ENCODE measurements at regions not wholly inside any gene's neighbourhood (a gene's known extent, or its start where the extent isn't known, plus 50 kb on each side); places are given as distances from the start of the nearest gene placed in this dataset.
A peak's percentile ranks its signal among the peaks of the same experiment; 100 is the strongest.
"Not testable (repeated sequence)": the region's sequence is repeated elsewhere in the genome, so short reads cannot be mapped to it uniquely, and the experiment has no call there.

DNA sequence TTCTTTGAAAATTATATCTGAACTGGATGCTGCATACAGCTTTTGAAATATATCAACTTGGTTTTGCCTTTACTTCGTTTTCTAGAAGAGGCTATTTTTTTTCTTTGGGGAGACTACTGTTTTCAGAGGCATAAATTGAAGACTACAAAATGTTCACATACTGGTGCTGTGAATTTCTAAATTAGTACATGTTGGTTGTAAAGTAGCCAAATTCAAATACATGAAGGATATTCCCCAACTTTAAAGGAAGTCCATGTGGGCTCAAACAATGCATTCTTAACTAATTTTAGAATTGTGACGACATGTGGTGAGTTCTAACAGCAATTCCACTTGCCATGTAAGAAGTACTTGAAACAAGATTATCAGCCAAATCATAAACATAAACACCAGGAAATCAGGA is 295.7 kb downstream of the TUSC7 start:
- DNase-seq, result no peak

DNA sequence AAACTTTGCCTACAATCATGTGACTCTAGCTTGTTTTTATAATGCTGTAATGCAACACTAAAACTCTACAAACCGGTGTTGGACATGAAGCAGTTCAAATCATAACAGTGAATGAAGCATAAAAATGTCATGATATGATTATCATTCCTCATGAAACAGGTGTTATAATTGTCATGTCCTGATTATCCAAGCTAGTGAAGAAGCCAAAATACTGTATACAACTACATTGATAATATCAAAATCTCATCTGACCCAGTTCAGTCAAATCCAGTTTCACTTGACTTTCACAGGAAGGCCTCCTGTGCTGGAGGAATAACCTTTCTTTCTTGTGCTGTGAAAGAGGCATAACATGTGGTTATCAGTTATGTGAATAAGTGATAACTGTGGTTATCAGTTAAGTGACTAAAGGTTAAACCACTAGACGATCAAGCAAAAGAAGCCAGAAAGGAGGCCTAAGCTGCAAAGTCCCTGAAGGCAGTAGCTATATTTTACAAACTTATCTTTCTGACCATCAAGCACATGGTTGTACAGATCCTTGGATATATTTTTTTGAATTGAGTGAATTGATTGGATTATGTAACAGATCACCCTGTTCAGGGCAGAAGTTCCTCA is 296.4 kb downstream of the TUSC7 start:
- DNase-seq, result no peak

DNA sequence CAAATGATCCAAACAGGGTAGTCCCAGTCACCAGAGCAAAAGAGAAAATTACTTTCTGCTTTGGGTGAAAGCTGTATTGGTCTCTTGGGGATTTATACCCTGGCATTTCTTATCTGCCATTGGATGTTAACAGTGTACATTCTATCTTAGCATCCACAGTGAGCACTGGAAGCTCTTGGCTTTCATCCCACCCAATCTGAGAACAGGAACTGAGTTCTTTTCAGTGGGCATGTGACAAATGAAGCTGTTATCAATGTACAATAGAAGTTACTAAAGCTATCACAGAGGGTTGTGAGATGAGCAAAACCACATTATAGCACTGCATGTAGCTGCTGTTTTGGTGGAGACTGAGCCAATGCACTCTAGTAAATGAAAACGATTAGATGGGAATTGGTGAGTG is 300.7 kb downstream of the TUSC7 start:
- DNase-seq, result no peak

DNA sequence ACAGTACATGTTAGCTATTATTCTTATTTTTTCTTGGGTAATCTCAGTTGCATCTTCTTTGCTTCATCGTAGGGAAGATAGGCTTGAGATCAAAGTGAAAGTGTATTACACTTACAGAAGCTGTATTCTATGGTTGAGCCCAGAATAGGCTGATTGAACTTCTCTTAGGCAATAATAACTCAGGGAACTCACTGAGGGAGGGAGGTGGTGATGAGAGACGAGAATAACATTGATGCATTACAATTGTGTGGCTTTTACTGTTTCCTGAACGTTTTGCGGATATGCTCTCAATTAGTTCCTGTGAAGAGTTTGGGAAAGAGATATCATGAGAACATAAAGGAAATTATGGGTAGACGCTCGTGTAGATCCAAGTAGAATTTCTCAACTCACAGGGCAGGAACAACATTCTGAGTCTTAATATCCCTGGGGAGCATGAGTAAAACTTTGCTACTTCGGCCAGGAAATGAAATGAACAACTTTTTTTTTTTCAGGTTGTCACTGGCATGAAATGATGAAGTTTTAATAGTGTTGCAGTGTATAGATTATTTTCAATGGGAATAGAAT is 302.2 kb downstream of the TUSC7 start:
- DNase-seq, result peak; percentile 71

DNA sequence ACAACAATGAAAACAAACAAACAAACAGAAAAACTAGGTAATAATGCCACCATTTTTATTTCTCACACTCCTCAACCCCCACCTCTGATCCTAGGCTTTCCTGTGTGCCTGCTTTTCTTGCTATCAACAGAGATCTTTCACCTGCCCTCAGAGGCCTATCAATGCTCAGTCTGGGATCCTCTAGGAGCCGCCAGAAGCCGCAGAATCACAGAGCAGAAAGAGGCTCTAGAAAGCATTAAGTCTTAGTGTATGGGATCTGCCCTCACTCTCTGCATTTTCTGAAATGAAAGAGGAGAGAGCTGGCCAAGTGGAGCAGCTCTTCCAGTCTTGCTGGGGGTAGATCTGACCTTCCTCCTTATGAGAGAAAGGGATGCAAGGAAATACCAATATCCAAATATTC is 306.8 kb downstream of the TUSC7 start:
- peak; percentile 13 for DNase-seq

DNA sequence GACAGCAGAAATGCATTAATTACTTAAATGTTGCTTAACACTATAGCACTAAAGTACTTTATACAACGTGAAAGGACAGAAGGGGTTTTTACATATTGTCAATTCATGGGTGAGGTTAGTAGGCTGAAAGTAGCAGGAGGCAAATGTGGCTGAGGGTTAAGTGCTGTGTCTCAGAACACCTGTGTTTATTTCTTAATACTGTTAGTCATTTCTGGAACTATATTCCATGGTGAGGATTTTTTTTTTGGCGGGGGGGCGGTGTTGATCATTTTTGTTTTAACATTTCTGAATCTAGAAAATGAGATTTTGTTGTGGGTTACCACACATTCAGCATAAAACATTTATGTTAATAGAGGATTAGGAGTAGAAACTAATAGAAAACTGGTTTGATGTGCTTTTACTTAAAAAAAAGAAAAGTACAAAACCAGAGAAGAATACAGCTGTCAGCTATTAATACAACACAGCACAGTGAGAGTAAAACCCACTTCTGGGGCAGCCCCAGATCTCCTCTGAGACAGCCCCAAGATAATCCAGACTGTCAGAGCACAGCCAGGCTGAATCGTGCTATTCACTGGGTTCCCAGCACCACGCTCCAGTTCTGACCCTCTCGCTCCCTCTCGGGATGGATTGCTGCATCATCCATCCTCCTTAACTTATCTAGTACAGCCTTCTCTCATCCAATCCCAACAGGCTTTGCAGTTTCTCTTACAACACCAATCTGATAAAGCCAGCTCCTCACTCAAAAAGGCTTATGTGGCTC is 307.7 kb downstream of the TUSC7 start:
- no peak for DNase-seq

DNA sequence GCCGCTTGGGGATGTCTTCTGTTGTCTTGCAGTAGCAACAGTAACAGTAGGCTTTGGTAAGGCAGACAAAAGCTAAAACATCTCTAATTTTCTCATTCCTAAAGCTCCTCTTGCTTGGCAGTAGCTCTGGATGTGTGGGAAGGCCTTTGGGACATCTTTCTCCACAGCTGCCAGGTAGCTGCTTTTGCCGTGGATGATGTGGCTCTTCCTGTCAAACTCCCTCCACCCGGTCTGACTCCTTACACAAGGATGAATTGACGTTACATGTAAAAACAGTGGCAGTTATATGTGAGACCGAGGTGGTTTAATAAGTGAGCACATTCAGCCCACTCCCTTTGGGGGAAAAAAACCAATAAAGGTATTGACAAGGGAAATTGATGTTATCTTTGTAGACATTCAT is 309.1 kb downstream of the TUSC7 start:
- DNase-seq, result no peak

DNA sequence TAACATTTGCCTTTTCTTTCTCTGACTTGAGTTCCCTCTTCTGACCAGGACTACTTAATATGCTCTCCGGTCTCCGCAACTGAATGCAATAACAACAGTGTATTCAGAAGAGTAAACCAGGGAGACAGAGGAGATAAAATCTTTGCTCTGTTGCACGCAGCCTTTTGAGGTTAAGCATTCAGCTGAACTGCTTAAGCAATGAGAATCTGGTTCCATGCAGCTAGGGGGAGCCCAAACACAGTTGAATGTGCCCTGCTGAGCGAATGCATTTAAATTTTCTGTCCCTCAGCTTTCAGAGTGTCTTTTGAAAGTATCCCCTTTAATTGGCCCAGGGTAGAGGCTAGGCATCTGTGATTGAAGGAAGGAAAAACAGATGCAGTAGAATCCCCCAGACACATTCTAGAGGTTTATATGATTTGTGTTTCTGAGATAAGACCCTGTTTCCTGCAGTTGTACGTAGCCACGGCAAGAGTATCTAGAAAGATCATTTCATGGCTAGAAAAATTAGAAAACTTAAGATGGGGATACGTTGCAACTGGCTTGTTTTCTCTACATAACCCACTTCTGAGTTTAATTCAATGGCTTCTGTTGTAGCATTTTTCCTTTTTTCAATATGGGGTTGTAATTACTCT is 309.6 kb downstream of the TUSC7 start:
- peak; percentile 72 for DNase-seq

DNA sequence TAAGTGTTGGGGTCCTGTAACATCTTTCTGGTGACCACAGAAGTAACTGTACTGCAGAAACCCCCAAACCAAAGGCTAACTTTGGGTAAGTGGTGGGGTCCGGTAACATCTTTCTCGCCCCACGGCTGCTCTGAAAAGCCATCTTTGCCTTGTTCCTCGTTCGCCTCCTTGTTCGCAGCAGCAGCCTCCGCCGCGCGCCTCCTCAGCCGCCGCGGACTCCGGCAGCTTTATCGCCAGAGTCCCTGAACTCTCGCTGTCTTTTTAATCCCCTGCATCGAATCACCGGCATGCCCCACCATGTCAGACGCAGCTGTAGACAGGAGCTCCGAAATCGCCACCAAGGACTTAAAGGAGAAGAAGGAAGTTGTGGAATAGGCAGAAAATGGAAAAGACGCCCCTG is 316.8 kb downstream of the TUSC7 start:
- no peak for DNase-seq

DNA sequence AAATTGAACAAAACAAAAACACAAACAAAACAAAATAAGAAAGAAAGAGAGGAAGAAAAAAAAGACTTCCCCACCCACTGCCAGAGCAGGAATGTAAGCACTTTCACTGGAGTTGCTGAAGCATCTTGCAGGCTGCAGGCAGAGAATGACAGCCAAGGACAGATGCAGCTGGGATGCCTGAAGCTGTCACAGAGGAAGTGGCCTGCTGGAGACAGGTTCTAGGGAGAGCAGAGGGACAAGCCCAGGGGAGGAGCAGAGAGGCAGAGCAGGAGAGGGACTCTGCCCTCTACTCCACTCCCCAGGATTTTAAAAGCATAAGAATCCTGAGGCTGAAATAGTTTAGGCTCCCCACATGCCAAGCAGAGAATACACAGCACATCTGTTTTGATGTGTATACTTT is 326.2 kb downstream of the TUSC7 start:
- DNase-seq, result peak; percentile 71

DNA sequence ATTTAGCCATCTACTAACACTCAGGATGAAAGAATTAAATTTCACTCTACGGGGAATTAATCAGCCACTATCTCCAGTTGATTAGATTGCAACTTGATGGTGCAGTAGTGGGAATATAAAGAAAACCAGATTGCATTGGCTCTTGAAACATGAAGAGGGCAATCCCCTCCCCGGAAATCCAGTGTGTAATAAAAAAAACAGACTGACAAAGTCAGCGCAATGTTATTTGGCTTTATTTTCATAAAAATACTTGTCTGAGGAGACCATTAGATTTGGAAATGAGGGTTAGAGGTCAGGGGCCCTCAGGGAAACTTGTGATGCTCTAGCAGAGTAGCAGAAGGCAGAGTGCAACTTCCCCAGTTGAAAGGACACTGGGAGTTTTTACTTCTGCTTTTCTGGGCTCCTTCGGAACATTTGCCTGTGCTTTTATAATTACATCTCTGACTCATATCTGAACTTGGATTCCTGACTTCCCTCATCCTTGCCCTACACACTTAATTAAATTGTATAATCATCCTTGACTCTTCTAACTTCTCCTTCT is 326.8 kb downstream of the TUSC7 start:
- peak; percentile 94 for DNase-seq

DNA sequence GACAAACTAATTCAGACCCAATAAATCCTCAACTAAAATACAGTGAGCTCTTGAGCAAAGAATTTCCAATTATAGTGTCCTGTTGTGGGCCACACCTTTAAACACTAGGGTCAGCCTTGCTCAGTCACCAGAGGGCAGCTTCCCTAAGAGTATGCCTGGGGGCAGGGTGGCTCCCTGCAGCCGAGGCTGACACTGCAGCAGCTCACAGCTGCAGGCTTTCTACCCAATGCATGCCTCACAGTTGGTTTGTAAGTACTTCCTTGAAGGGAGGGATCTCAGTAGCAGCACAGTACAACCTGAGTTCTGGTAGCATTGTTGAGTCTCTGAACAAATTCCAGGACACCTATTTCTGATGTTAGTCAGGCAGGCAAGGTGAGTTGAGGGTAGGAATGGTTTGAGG is 335.6 kb downstream of the TUSC7 start:
- DNase-seq, result peak; percentile 18

DNA sequence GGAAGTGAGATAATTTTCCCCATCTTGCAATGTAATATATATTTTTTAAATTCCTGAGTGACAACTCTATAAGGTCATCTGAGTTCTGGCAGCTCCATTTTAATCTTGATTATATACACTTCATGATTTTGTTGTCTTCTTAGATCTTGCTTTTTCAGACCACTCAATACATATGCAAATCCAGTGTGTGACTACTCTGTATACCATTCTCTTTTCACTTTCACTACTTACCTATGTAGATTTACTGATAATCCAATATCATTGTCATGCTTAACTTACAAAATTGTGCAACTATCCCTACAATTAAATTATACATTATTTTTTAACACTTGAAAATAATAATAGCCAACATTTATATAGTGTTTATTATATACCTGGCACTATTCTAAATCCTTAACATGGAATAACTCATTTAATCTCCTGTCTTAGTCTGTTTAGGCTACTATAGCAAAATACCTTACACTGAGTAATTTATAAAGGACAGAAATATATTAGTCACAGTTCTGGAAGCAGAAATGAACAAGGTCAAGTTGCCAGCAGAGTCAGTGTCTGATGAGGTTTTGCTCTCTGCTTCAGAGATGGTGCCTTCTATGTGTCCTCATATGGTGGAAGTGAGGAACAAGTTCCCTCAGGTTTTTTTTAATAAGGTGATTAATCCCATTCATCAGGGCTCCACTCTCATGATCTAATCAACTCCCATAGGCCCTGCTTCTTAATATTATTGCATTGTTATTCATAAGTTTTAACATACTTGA is 338.5 kb downstream of the TUSC7 start:
- DNase-seq, result peak; percentile 8

DNA sequence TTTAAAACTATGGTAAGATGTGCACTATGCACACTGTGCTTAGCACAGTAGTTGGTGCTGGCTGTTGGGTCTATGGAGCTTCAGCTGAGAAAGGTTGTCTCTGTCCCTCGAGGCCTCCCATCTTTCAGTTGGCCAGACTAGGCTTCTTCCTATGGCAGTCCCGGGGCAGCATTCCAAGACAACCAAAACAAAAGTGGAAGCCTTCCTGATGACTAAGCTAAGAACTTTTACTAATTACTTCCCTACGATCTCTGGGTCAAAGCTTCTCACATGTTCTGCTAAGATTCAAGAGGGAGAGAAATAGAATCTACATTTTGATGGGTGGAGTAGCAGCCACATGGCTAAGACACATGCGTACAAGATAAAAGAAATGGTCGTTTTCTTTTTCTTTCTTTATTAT is 342.8 kb downstream of the TUSC7 start:
- DNase-seq, result peak; percentile 82

DNA sequence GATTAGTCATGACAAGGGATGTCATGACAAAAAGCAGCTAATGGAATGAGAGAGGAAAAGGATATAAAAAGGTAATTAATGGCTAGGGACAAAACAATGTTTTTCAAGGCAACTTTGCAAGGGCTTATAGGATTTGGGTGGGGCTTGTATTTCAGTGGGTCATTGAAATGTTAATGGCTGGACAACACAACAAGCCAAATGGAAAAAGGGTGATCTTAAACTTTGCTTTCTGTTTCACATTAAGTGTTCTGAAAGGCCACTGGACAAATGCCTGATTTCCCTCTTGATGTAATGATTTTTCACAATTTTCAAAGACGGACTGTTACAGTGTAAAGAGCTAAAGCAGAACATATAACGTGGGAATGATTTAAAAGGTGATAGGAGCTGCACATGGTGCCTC is 345.0 kb downstream of the TUSC7 start:
- no peak for DNase-seq

DNA sequence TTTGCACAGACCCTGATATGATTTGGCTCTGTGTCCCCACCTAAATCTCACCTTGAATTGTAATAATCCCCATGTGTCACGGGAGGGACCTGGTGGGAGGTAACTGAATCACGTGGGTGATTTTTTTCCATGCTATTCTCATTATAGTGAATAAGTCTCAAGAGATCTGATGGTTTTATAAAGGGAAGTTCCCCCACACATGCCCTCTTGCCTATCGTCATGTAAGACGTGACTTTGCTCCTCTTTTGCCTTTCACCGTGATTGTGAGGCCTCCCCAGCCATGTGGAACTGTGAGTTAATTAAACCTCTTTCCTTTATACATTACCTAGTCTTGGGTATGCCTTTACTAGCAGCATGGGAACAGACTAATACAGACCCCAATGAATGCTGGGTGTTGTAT is 347.4 kb downstream of the TUSC7 start:
- not testable (repeated sequence) for DNase-seq

DNA sequence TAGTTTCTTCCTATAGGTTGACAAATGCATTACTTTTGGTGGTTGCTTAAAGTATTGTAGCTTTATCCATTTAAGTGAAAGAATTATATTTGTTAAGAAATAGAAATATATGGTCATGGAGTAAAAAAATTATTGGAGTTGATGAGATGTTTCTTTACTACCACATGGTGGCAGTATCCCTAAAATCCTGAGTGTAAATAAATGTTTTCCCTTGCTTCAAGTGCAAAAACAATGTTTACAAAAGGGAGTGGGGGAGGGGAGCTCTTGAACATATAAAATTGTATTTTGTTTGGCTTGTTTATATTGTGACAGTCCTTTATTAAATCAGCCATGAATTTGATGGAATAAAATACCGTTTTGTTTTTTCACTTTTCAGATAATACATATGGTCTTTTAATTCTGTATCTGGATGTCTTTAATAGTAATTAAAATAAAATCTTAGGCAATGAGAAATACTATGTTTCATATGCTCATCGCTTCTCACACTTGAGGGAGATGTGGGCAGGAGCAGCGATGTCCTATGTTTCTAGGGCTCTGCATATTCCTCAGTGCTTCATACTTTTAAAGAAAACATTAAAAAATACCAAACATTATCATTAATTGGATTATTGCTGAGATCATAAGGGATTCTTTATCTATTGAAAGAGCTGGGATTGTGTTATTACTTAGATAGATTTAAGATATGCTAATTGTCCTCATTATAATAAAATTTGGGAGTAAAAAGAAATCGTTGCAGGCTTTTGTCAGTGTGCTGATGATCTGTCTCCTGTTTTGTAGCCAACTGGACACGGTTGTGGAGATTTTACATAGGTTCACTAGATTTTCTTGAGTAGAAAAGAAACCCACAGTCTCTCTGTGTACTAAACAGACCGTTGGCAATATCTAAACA is 349.7 kb downstream of the TUSC7 start:
- DNase-seq, result peak; percentile 42

DNA sequence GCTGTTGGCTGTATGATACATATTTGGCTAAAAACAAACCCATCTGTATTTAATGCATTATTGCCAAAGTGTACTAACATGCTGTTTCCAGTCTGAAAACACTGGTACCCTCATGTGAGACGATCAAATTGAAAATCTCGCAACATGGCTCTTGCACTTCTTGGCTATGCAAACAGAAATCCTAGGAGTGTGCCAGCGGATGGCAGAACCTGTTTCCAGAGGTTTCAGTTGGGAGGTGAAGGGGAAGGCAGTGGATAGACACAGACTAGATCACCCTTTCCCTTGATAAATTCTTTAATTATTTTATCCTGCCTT is 350.3 kb downstream of the TUSC7 start:
- no peak for DNase-seq

DNA sequence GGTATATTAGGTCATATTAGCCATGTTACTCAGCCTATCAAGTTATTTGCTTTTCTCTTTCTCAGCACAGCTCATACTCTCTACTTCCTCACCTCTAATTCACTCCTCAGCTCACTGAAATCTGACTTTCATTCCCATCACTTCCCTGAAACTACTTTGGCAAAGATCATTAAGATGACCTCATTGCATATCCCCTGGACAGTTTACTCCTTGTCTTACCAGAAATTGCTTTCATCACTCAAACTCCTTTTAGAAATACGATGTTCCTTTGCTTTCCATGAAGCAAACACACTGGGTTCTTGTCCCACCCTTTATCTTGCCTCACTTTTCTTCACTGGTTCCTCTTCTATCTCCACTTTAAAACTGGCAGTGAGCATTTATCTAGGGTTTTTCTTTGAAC is 354.4 kb downstream of the TUSC7 start:
- peak; percentile 50 for DNase-seq

DNA sequence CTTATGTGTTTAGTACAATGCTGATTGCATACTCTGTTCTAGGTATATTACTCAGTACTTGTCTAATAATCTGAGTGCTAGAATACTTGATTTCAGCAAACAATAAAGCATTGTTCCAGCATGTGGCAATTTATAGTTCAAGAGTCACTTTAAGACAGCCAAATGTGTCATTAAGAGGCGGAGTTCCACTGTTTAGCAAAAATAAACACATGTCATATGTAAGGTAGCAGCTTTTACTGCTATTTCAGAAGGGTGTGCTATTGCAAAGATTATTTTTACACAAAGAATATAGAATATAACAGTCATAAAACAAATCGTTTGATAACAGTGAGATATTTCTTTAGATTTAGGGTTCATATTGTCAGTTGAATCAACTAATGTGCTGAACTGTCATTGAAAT is 358.7 kb downstream of the TUSC7 start:
- no peak for DNase-seq

DNA sequence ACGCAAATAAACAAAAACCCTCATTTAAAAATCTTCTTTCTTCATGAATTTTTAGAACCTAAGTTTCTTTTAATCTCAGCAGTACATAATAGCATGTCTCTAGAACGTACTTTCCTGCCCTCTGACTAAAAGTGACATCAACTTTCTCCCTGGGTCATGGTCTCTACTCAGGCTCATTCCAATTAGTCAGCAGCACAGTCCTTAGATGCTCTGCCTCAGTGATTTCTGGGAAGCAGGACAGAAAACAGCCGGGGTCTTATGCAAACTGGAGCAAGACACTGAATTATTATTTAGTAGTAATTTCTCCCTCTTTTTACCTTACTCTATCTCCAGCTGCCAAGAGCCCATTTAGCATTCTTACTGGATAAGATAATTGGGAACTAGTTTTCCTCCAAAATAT is 365.2 kb downstream of the TUSC7 start:
- DNase-seq, result peak; percentile 20

DNA sequence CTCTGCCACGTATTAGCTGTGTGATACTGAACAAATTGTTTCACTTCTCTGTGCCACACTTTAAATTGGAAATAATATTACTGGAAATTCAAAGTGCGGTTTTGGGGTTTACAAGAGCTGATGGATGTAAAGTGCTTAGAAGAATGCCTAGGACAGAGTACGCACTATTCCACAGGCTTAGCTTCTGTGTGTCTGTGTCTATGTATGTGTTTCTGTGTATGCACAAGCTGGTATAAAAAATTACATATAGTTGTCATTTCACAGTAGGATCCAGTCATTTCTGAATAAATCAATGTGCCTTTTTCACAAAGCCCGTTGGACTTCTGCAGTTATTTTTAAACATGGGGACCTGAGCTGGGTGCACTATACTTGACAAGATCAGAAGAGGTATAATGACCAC is 370.4 kb downstream of the TUSC7 start:
- no peak for DNase-seq
